ENCODE measurements at regions not wholly inside any gene's neighbourhood (a gene's known extent, or its start where the extent isn't known, plus 50 kb on each side); places are given as distances from the start of the nearest gene placed in this dataset.
"Not testable (repeated sequence)": the region's sequence is repeated elsewhere in the genome, so short reads cannot be mapped to it uniquely, and the experiment has no call there.

GRCh38 chr1:68705466-68705865, 208.6 kb upstream of the DEPDC1 start:
- H3K4me3 ChIP-seq (ENCODE audit: low read depth, low read length): no peak overlapping the region
- TF ChIP-seq CTCF (IDR thresholded peaks at IDR 0.05; ENCODE audit: low read depth, low read length): no peak

GRCh38 chr1:68706639-68707317, 209.9 kb upstream of the DEPDC1 start:
- TF ChIP-seq CTCF (IDR thresholded peaks at IDR 0.05; ENCODE audit: low read depth, low read length): no peak
- H3K4me3 ChIP-seq (ENCODE audit: low read depth, low read length): no peak overlapping the region

- no peak for TF ChIP-seq CTCF (IDR thresholded peaks at IDR 0.05; ENCODE audit: low read depth, low read length)
- H3K4me3 ChIP-seq (ENCODE audit: low read depth, low read length): no peak overlapping the region
Observed at GRCh38 chr1:68717330-68717729, 220.4 kb upstream of the DEPDC1 start.

- no peak for TF ChIP-seq CTCF (IDR thresholded peaks at IDR 0.05; ENCODE audit: low read depth, low read length)
- H3K4me3 ChIP-seq (ENCODE audit: low read depth, low read length): no peak overlapping the region
Observed at GRCh38 chr1:68720476-68720875, 223.6 kb upstream of the DEPDC1 start.

- H3K4me3 ChIP-seq (ENCODE audit: low read depth, low read length): no peak overlapping the region
- no peak for TF ChIP-seq CTCF (IDR thresholded peaks at IDR 0.05; ENCODE audit: low read depth, low read length)
Observed at GRCh38 chr1:68723791-68724190, 226.9 kb upstream of the DEPDC1 start.

GRCh38 chr1:68725001-68725752, 228.3 kb upstream of the DEPDC1 start:
- no peak overlapping the region for H3K4me3 ChIP-seq (ENCODE audit: low read depth, low read length)
- TF ChIP-seq CTCF (IDR thresholded peaks at IDR 0.05; ENCODE audit: low read depth, low read length): no peak

GRCh38 chr1:68739486-68739885, 242.6 kb upstream of the DEPDC1 start:
- H3K4me3 ChIP-seq (ENCODE audit: low read depth, low read length): not testable (repeated sequence)

Data from WI38 (cell line).